ENCODE measurements at regions not wholly inside any gene's neighbourhood (a gene's known extent, or its start where the extent isn't known, plus 50 kb on each side); places are given as distances from the start of the nearest gene placed in this dataset.

GRCh38 chr13:104295537-104295936, 1229.3 kb upstream of the SLC10A2 start:
- TF ChIP-seq CTCF (IDR thresholded peaks at IDR 0.05) (no peak), POLR2A (IDR thresholded peaks at IDR 0.05) (no peak)

All from thyroid gland (tissue), 4 donors.